ENCODE measurements at regions not wholly inside any gene's neighbourhood (a gene's known extent, or its start where the extent isn't known, plus 50 kb on each side); places are given as distances from the start of the nearest gene placed in this dataset.

DNA sequence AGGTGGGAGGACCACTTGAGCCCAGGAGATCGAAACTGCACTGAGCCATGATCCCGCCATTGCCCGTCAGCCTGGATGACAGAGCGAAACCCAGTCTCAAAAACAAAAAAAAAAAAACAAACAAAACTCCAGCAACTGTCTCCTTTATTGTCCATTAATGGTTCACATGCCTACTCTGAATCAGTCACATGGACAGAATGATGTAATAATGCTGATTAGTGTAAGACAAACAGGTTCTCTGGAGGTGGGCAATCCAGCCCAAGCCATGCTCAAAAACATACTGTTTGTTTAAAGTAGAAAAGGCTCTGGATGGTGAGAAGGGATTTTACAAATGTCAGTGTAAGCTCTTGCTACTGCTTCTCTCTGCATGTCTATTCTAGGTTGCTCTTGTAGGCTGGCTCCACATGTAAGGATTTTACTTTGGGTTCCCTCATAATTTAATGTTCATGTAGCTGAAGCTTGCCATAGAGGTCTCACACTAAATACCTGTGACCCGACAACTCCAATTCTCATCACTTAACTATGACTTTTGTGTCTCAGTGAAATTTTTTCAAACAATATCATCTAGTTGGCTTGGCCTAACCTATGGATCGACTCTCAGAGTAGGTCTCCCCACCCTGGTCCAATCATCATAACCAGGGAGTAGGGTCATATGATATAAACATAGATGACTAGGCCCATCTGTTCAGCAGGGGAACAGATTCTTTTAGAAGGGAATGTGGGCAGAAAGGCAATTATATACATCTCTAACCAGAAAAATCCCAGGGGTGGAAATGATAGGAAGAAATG is 83.9 kb upstream of the SLC39A10 start:
- TF ChIP-seq, protein P1, sequence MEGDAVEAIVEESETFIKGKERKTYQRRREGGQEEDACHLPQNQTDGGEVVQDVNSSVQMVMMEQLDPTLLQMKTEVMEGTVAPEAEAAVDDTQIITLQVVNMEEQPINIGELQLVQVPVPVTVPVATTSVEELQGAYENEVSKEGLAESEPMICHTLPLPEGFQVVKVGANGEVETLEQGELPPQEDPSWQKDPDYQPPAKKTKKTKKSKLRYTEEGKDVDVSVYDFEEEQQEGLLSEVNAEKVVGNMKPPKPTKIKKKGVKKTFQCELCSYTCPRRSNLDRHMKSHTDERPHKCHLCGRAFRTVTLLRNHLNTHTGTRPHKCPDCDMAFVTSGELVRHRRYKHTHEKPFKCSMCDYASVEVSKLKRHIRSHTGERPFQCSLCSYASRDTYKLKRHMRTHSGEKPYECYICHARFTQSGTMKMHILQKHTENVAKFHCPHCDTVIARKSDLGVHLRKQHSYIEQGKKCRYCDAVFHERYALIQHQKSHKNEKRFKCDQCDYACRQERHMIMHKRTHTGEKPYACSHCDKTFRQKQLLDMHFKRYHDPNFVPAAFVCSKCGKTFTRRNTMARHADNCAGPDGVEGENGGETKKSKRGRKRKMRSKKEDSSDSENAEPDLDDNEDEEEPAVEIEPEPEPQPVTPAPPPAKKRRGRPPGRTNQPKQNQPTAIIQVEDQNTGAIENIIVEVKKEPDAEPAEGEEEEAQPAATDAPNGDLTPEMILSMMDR (conservative IDR thresholded peaks at IDR 0.05; ENCODE audit: low read depth, low read length): no peak
- no peak for TF ChIP-seq EZH2 (IDR thresholded peaks at IDR 0.05; ENCODE audit: low read length, unreplicated experiment)
